WTC11 (cell line): ENCODE measurements at regions not wholly inside any gene's neighbourhood (a gene's known extent, or its start where the extent isn't known, plus 50 kb on each side); places are given as distances from the start of the nearest gene placed in this dataset.

ENCODE experiments used
- ATAC-seq: fragments of 200-7000 bp; cut with Tn5 transposase; 2 replicates; pipeline ENCODE4 v1.10.0; 2021; ENCODE audit warnings: mild to moderate bottlenecking, moderate library complexity
- CTCF ChIA-PET: fragments of 300-600 bp; sonication (Branson Sonifier 250); formaldehyde crosslinking; loops from one replicate; lab custom pipeline; 2021; ENCODE audit warnings: antibody characterized with exemption; lab: Charles Lee
- POLR2A ChIA-PET: fragments of 350-600 bp; sonication (Branson Sonifier 250); formaldehyde crosslinking; loops from one replicate; lab custom pipeline; 2021; ENCODE audit warnings: antibody characterized with exemption; lab: Charles Lee
- DNase-seq: peaks from one replicate; pipeline ENCODE4 v3.0.0; 2021; ENCODE audit warnings: low spot score
- H3K27ac Mint-ChIP-seq: 2 replicates; pipeline ENCODE4 v1.8.0; 2021; ENCODE audit warnings: mixed read lengths
- H3K27me3 Mint-ChIP-seq: 2 replicates; pipeline ENCODE4 v1.8.0; 2021; ENCODE audit warnings: low read depth, mild to moderate bottlenecking, moderate library complexity, mixed read lengths
- H3K36me3 Mint-ChIP-seq: 2 replicates; pipeline ENCODE4 v1.8.0; 2021; ENCODE audit warnings: mixed read lengths
- H3K4me1 Mint-ChIP-seq: 2 replicates; pipeline ENCODE4 v1.8.0; 2022; ENCODE audit warnings: mixed read lengths
- H3K4me3 Mint-ChIP-seq: 2 replicates; pipeline ENCODE4 v1.8.0; 2021; ENCODE audit warnings: mild to moderate bottlenecking, moderate library complexity, mixed read lengths
- H3K9me3 Mint-ChIP-seq: 2 replicates; pipeline ENCODE4 v1.8.0; 2021; ENCODE audit warnings: mixed read lengths
- ATF1 ChIP-seq: sonication (generic); formaldehyde crosslinking; IDR thresholded peaks from 2 replicates; pipeline ENCODE4 v1.8.1; 2023; ENCODE audit warnings: mild to moderate bottlenecking, moderate library complexity, missing genetic modification reagents
- E2F1 ChIP-seq: sonication (generic); formaldehyde crosslinking; IDR thresholded peaks from 2 replicates; pipeline ENCODE4 v1.8.0; 2022; ENCODE audit warnings: mild to moderate bottlenecking, missing genetic modification reagents
- FOXK1 ChIP-seq: sonication (generic); formaldehyde crosslinking; IDR thresholded peaks from 2 replicates; pipeline ENCODE4 v1.8.0; 2022; ENCODE audit warnings: mild to moderate bottlenecking, moderate library complexity, missing genetic modification reagents
- JUN ChIP-seq: sonication (generic); formaldehyde crosslinking; IDR thresholded peaks from 2 replicates; pipeline ENCODE4 v1.8.0; 2023; ENCODE audit warnings: mild to moderate bottlenecking, missing genetic modification reagents
- NFE2L1 ChIP-seq: sonication (generic); formaldehyde crosslinking; IDR thresholded peaks from 2 replicates; pipeline ENCODE4 v1.8.1; 2023; ENCODE audit warnings: missing genetic modification reagents
- NFYB ChIP-seq: sonication (generic); formaldehyde crosslinking; conservative IDR thresholded peaks from 2 replicates; pipeline ENCODE4 v1.8.0; 2022; ENCODE audit warnings: low read depth, missing genetic modification reagents
- ZBTB21 ChIP-seq: sonication (generic); formaldehyde crosslinking; IDR thresholded peaks from 2 replicates; pipeline ENCODE4 v1.8.1; 2023; ENCODE audit warnings: mild to moderate bottlenecking, missing genetic modification reagents, borderline replicate concordance
- ZNF138 ChIP-seq: sonication (generic); formaldehyde crosslinking; conservative IDR thresholded peaks from 2 replicates; pipeline ENCODE4 v1.8.1; 2022; ENCODE audit warnings: mild to moderate bottlenecking, moderate library complexity, missing genetic modification reagents
- ZNF423 ChIP-seq: fragments of 250-450 bp; sonication (Bioruptor Pico); IDR thresholded peaks from 2 replicates; pipeline ENCODE4 v2.1.2; 2022; ENCODE audit warnings: mild to moderate bottlenecking, moderate library complexity
- ZNF512 ChIP-seq: sonication (generic); formaldehyde crosslinking; IDR thresholded peaks from 2 replicates; pipeline ENCODE4 v1.8.1; 2022; ENCODE audit warnings: missing genetic modification reagents, borderline replicate concordance
- ZNF532 ChIP-seq: fragments of 250-450 bp; sonication (Bioruptor Pico); IDR thresholded peaks from 2 replicates; pipeline ENCODE4 v1.9.0; 2021; ENCODE audit warnings: mild to moderate bottlenecking, borderline replicate concordance
- TF ChIP-seq, protein P1 (sequence below): sonication (generic); formaldehyde crosslinking; IDR thresholded peaks from 2 replicates; pipeline ENCODE4 v1.8.1; 2022; ENCODE audit warnings: mild to moderate bottlenecking, moderate library complexity, missing genetic modification reagents
- TF ChIP-seq, protein P2 (sequence below): sonication (generic); formaldehyde crosslinking; IDR thresholded peaks from 2 replicates; pipeline ENCODE4 v1.8.0; 2022; ENCODE audit warnings: mild to moderate bottlenecking, missing genetic modification reagents
- TF ChIP-seq, protein P3 (sequence below): sonication (generic); formaldehyde crosslinking; IDR thresholded peaks from 2 replicates; pipeline ENCODE4 v1.8.1; 2023; ENCODE audit warnings: mild to moderate bottlenecking, missing genetic modification reagents

DNA sequence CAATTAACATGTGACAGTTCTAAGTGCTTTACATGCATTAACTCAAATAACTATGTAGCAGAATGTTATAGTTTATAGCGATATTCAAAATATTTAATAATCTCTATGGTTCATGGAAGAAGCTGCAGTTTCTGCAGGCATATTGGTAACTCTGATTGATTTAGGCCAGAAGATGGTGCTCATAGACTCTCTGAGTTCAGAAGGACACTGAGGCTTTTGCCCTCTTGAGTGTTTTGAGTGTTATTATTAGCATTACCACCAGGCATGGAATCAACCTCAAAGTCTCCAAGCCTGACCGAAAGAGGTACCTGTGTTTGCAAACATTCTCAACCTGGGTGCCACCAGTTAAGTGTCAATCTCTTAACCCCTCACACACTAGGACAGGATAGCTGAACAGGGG lies 792.3 kb upstream of the PCDH7 start:
- no peak overlapping the region for H3K27ac Mint-ChIP-seq
- no peak overlapping the region for H3K4me3 Mint-ChIP-seq
- no peaks in the 10 kb centered on the region for H3K27me3 Mint-ChIP-seq
- ATAC-seq: peak; percentile 64
- H3K36me3 Mint-ChIP-seq: 0 out of 2 replicates have a peak, but pooled peaks cover 2% of the 10 kb centered on the region
- no peaks in the 10 kb centered on the region for H3K4me1 Mint-ChIP-seq
- CTCF ChIA-PET: no interaction called here
- DNase-seq: no peak
- TF ChIP-seq JUN (CRISPR knock-in tag) (no peak), E2F1 (no peak), ZNF423 (CRISPR knock-in tag) (no peak), ATF1 (CRISPR knock-in tag) (no peak), ZNF512 (CRISPR knock-in tag) (no peak), ZNF532 (no peak), NFE2L1 (CRISPR knock-in tag) (no peak), FOXK1 (CRISPR knock-in tag) (no peak)
- TF ChIP-seq, protein P1, sequence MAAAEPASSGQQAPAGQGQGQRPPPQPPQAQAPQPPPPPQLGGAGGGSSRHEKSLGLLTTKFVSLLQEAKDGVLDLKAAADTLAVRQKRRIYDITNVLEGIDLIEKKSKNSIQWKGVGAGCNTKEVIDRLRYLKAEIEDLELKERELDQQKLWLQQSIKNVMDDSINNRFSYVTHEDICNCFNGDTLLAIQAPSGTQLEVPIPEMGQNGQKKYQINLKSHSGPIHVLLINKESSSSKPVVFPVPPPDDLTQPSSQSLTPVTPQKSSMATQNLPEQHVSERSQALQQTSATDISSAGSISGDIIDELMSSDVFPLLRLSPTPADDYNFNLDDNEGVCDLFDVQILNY (CRISPR knock-in tag): no peak
- TF ChIP-seq, protein P2, sequence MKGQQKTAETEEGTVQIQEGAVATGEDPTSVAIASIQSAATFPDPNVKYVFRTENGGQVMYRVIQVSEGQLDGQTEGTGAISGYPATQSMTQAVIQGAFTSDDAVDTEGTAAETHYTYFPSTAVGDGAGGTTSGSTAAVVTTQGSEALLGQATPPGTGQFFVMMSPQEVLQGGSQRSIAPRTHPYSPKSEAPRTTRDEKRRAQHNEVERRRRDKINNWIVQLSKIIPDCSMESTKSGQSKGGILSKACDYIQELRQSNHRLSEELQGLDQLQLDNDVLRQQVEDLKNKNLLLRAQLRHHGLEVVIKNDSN (CRISPR knock-in tag): no peak
- TF ChIP-seq, protein P3, sequence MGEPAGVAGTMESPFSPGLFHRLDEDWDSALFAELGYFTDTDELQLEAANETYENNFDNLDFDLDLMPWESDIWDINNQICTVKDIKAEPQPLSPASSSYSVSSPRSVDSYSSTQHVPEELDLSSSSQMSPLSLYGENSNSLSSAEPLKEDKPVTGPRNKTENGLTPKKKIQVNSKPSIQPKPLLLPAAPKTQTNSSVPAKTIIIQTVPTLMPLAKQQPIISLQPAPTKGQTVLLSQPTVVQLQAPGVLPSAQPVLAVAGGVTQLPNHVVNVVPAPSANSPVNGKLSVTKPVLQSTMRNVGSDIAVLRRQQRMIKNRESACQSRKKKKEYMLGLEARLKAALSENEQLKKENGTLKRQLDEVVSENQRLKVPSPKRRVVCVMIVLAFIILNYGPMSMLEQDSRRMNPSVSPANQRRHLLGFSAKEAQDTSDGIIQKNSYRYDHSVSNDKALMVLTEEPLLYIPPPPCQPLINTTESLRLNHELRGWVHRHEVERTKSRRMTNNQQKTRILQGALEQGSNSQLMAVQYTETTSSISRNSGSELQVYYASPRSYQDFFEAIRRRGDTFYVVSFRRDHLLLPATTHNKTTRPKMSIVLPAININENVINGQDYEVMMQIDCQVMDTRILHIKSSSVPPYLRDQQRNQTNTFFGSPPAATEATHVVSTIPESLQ (CRISPR knock-in tag): no peak
- peaks cover 18% of the 10 kb centered on the region for H3K9me3 Mint-ChIP-seq
- POLR2A ChIA-PET: no interaction called here

GRCh38 chr4:29948451-29948850 lies 771.7 kb upstream of the PCDH7 start:
- POLR2A ChIA-PET: no interaction called here
- Mint-ChIP-seq H3K9me3 (peaks cover 18% of the 10 kb centered on the region), H3K4me1 (peaks cover 7% of the 10 kb centered on the region), H3K27me3 (no peaks in the 10 kb centered on the region), H3K36me3 (peaks cover 10% of the 10 kb centered on the region), H3K4me3 (no peak overlapping the region), H3K27ac (peak overlapping the region; percentile 12; the same call in 1 of the 2 replicates)
- CTCF ChIA-PET: no interaction called here
- ATAC-seq (no peak), DNase-seq (no peak)
- TF ChIP-seq ZNF138 (CRISPR knock-in tag) (no peak), NFYB (no peak), ZBTB21 (CRISPR knock-in tag) (no peak)
